ENCODE measurements at regions not wholly inside any gene's neighbourhood (a gene's known extent, or its start where the extent isn't known, plus 50 kb on each side); places are given as distances from the start of the nearest gene placed in this dataset.

- H3K4me1 ChIP-seq (replicated peaks in 1 of 2), result no peaks in the 10 kb centered on the region
- TF ChIP-seq, protein P1, sequence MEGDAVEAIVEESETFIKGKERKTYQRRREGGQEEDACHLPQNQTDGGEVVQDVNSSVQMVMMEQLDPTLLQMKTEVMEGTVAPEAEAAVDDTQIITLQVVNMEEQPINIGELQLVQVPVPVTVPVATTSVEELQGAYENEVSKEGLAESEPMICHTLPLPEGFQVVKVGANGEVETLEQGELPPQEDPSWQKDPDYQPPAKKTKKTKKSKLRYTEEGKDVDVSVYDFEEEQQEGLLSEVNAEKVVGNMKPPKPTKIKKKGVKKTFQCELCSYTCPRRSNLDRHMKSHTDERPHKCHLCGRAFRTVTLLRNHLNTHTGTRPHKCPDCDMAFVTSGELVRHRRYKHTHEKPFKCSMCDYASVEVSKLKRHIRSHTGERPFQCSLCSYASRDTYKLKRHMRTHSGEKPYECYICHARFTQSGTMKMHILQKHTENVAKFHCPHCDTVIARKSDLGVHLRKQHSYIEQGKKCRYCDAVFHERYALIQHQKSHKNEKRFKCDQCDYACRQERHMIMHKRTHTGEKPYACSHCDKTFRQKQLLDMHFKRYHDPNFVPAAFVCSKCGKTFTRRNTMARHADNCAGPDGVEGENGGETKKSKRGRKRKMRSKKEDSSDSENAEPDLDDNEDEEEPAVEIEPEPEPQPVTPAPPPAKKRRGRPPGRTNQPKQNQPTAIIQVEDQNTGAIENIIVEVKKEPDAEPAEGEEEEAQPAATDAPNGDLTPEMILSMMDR (IDR thresholded peaks at IDR 0.05), result no peak
- no peak for TF ChIP-seq POLR2A (IDR thresholded peaks at IDR 0.05)
- H3K27me3 ChIP-seq, result no peaks in the 10 kb centered on the region
- H3K4me3 ChIP-seq, result no peak overlapping the region
- H3K27ac ChIP-seq, result no peak overlapping the region
- 58 to 66% (median 62%) methylated on average over 2 of the region's 2 CpGs for WGBS, 4 donors
- DNase-seq, result no peak
- no peaks in the 10 kb centered on the region for H3K9me3 ChIP-seq (replicated peaks in 1 of 3)
- H3K36me3 ChIP-seq (replicated peaks in 1 of 2), result no peaks in the 10 kb centered on the region
- intact Hi-C loops (cut with DNase I), result no loop called here
These were observed 1073.2 kb downstream of the TMTC2 start for GRCh38 chr12:83759906-83760305.

DNA sequence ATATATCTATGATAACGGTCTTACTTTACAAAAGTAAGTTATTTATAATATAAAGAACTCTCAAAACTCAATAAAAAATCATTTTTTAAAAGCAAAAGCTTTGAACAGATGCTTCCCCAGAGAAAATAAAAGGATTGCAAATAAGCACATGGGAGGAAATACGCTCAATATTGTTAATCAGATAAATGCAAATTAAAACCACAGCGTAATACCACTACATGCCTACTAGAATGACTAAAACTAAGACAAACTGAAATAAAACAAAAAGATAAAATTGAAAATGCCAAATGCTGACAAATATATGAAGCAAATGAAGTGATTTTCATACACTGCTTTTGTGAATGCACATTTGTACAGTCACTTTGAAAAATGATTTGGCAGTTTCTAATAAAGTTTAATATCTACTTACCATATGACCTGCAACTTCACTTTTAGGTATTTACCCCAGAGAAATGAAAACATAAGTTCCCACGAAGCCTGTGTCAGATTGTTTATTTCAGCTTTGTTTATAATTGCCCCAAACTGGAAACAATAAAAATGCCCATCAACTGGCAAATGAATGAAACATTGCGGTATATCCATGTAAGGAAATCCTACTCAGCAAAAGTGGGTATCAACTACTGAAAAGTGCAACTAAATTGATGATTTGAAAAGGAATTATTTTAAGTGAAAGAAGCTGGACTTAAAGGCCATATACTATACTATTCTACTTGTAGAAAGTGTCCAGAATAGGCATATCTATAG, 1072.4 kb downstream of the TMTC2 start:
- DNase-seq, result no peak
- Histone ChIP-seq H3K27me3 (no peaks in the 10 kb centered on the region), H3K4me3 (no peak overlapping the region), H3K9me3 (replicated peaks in 1 of 3) (no peaks in the 10 kb centered on the region), H3K4me1 (replicated peaks in 1 of 2) (no peaks in the 10 kb centered on the region), H3K36me3 (replicated peaks in 1 of 2) (no peaks in the 10 kb centered on the region), H3K27ac (no peak overlapping the region)
- WGBS, 4 donors, result 63 to 84% (median 77%) methylated on average over 5 of the region's 5 CpGs
- intact Hi-C loops (cut with DNase I), result no loop called here
- TF ChIP-seq, protein P1 (IDR thresholded peaks at IDR 0.05), result no peak
- TF ChIP-seq POLR2A (IDR thresholded peaks at IDR 0.05), result no peak

DNA sequence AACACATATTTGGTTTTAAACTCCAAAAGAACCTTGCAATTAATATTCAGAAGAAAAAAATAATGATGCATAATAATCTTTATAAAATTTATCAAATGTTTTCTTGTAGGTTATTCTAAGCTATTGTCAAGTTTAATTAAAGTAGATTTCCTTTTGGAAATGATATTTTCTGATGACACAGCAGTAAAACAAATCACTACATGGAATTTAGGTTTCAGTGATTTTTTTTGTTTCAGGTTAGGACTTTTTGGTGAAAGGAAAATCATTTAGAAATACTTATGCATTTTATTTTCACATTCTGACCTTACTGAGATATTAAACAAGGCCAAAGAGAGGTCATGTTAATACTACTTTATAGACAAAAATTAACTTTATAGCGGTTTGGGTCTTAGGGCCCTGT, 1067.2 kb downstream of the TMTC2 start:
- intact Hi-C loops (cut with DNase I), result no loop called here

DNA sequence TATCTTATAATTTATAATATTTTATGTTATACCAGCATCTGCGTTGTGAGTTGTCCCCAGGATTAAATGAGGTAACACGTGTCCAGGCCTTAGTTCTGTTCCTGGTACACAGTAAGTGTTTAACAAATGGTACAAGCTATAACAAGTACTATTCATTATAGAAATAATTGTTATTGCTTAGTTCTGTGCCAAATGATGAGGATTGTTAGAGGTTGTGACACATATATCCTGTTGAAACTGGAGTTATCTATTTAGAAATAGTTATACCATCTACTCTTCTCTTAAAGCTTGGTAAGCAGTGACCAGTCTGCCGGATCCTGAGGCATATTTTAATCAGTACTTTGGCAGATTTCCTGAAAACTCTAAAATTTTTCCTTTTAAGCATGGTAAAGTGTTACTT, 1066.5 kb downstream of the TMTC2 start:
- H3K36me3 ChIP-seq (replicated peaks in 1 of 2), result no peaks in the 10 kb centered on the region
- DNase-seq, result no peak
- no peaks in the 10 kb centered on the region for H3K4me1 ChIP-seq (replicated peaks in 1 of 2)
- no peak overlapping the region for H3K4me3 ChIP-seq
- H3K27ac ChIP-seq, result no peak overlapping the region
- H3K27me3 ChIP-seq, result no peaks in the 10 kb centered on the region
- intact Hi-C loops (cut with DNase I), result no loop called here
- no peaks in the 10 kb centered on the region for H3K9me3 ChIP-seq (replicated peaks in 1 of 3)
- 56 to 83% (median 82%) methylated on average over 3 of the region's 3 CpGs for WGBS, 4 donors
- TF ChIP-seq, protein P1 (IDR thresholded peaks at IDR 0.05), result no peak
- no peak for TF ChIP-seq POLR2A (IDR thresholded peaks at IDR 0.05)

More for the DNA sequence above, 1067.2 kb downstream of the TMTC2 start:
- H3K27ac ChIP-seq, result no peak overlapping the region
- DNase-seq, result no peak
- no peak for TF ChIP-seq POLR2A (IDR thresholded peaks at IDR 0.05)
- TF ChIP-seq, protein P1 (IDR thresholded peaks at IDR 0.05), result no peak
- H3K9me3 ChIP-seq (replicated peaks in 1 of 3), result no peaks in the 10 kb centered on the region
- WGBS, 4 donors, result 81 to 90% (median 87%) methylated on average over 1 of the region's 1 CpG
- no peaks in the 10 kb centered on the region for H3K27me3 ChIP-seq
- H3K4me1 ChIP-seq (replicated peaks in 1 of 2), result no peaks in the 10 kb centered on the region
- no peak overlapping the region for H3K4me3 ChIP-seq
- H3K36me3 ChIP-seq (replicated peaks in 1 of 2), result no peaks in the 10 kb centered on the region

All from adrenal gland (tissue), 9 donors.